ENCODE measurements at regions not wholly inside any gene's neighbourhood (a gene's known extent, or its start where the extent isn't known, plus 50 kb on each side); places are given as distances from the start of the nearest gene placed in this dataset.

DNA sequence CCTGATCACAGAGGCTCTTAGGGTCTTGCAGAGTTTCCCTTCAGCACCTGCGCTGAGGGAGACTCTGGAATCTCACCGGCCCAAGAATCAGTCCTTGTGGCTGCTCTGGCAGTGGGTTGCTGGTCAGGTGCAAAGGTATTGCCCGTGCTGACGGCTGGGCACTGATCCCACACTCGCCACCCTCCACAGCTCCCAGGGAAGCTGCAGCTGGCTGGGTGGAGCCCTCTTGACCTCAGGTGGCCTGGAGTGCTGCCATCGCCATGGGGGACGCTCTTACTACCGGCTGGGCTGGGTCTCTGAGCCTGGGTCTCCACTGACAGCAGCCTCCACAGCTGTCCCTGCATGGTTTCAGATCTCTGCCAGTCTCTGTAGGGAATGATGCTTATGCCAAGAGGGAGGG lies 52.6 kb upstream of the EPHB3 start:
- no peak for DNase-seq (ENCODE audit: low spot score)

DNA sequence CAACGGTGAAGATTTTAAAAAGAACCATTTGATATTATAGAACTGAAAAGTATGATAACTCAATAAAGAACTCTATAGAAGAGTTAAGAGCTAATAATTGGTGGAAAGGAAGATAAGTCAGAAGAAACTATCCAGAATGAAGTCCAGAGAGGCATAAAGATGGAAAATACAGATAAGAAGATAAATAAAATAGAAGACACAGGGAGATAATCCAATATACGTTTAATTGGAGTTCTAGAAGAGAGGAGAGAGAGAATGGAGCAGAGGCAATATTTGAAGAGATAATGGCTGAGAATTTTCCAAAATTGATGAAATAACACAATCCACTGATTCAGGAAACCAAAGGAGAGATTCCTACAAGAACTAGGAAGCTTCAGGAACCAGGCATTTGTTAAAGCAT lies 49.8 kb upstream of the EPHB3 start:
- no peak for DNase-seq (ENCODE audit: low spot score)

Data from germinal center (tissue), 1 donor.